ENCODE measurements at regions not wholly inside any gene's neighbourhood (a gene's known extent, or its start where the extent isn't known, plus 50 kb on each side); places are given as distances from the start of the nearest gene placed in this dataset.

DNA sequence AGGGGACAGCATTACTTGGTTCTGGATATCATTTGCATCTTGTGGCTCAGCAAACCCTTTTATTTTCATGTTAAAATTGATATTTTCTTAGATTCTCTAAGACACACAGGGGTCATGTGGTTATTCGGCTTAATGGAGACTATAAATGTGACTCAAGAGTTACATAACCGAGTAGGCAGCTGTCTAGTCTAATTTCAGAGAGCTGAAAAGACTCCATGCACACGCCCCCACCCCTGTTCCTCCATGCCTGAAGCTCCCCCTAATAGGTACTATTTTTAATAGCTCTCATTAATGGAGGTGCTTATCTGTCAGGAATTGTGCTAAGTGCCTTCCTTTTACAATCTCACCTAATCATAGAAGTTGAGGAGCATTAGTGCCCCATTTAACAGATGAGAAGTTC, 189.2 kb upstream of the ARHGAP20 start:
- Histone ChIP-seq H3K4me3 (no peak overlapping the region), H3K4me1 (peaks cover 0 to 4% (median 0%) of the 10 kb centered on the region in 10 experiments; a peak in 1 of 20 replicates), H3K36me3 (no peaks in the 10 kb centered on the region), H3K27ac (no peak overlapping the region), H3K27me3 (peaks cover 0 to 16% (median 0%) of the 10 kb centered on the region in 11 experiments; a peak in 4 of 22 replicates), H3K4me2 (no peak overlapping the region), H4K20me1 (no peaks in the 10 kb centered on the region), H3K9me3 (replicated peaks in 1 of 11) (no peaks in the 10 kb centered on the region), H3K9ac (no peak overlapping the region)
- TF ChIP-seq Cebpa-rat (IDR thresholded peaks at IDR 0.05): no peak

DNA sequence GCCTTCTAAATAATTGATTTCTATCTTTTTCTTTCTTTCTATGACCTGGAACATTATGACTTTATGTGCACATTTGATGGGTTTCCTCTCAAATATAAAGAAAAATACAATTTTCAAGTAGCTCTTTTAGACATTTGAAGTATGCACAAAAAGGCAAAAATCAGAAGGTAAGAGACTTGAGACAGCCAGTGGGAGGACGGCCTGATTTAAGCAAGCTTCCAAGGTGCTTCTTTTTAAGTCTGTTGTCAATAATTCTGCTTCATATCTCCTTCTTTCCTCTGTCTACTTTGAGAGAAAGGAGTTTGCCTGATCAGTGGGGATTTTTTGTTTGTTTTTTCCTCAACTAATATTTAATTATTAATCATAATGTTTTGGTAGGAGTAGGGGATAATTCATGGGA, 188.2 kb upstream of the ARHGAP20 start:
- Histone ChIP-seq H4K20me1 (no peaks in the 10 kb centered on the region), H3K27ac (no peak overlapping the region), H3K9ac (no peak overlapping the region), H3K4me2 (no peak overlapping the region), H3K27me3 (peaks cover 0 to 7% (median 0%) of the 10 kb centered on the region in 11 experiments; a peak in 3 of 22 replicates), H3K4me3 (no peak overlapping the region), H3K36me3 (no peaks in the 10 kb centered on the region), H3K9me3 (replicated peaks in 1 of 11) (no peaks in the 10 kb centered on the region), H3K4me1 (0 out of 20 replicates have a peak, but pooled peaks cover 0 to 10% (median 0%) of the 10 kb centered on the region in 10 experiments)
- TF ChIP-seq Cebpa-rat (IDR thresholded peaks at IDR 0.05): no peak

DNA sequence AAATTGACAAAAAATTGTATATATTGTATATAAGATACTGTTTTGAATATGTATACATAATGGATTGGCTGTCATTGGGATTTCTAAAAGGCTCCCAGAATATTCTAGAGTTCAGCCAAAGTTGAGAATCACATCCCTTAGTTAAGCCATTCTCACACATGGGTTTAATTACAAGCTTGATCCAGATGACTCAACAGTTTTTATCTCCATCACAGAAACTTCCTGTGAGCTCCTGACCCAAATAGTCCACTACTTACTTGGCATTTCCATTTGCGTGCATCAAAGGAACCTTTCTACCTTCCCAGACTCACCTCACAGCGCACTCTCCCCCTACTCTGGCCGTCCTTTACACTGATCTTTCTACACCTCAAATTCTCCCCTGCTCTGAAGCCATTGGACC, 184.8 kb upstream of the ARHGAP20 start:
- no peak for TF ChIP-seq Cebpa-rat (IDR thresholded peaks at IDR 0.05)
- no peaks in the 10 kb centered on the region; a peak in 1 of 22 replicates for H3K27me3 ChIP-seq
- no peak overlapping the region for H3K9ac ChIP-seq
- no peaks in the 10 kb centered on the region for H3K36me3 ChIP-seq
- H3K4me1 ChIP-seq: 0 out of 20 replicates have a peak, but pooled peaks cover 0 to 10% (median 0%) of the 10 kb centered on the region in 10 experiments
- H3K27ac ChIP-seq: no peak overlapping the region
- no peak overlapping the region for H3K4me2 ChIP-seq
- H3K9me3 ChIP-seq (replicated peaks in 1 of 11): no peaks in the 10 kb centered on the region
- no peak overlapping the region for H3K4me3 ChIP-seq
- no peaks in the 10 kb centered on the region for H4K20me1 ChIP-seq

DNA sequence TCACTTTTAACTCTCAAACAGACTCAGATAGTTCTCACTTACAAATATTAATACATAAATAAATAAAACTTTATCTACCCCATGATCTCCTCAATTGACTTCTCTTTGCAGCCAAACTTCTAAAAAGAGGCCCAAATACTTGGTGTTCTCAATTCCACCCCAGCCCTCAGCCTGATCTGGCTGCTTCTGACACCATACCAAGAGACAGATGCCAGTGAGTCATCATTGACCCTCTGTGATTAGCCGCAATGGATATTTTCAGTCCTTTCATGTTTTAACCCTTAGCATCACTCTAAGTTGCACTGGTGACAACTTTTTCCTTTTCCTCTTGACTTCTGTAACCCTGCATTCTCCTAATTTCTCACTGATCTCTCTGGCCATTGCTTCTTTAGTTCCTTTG, 184.1 kb upstream of the ARHGAP20 start:
- H3K36me3 ChIP-seq: no peaks in the 10 kb centered on the region
- H3K4me2 ChIP-seq: peak overlapping the region in 1 of 11 experiments; percentile 8; a peak in 1 of 22 replicates
- H3K27me3 ChIP-seq: no peaks in the 10 kb centered on the region; a peak in 1 of 22 replicates
- H3K27ac ChIP-seq: no peak overlapping the region
- 0 out of 20 replicates have a peak, but pooled peaks cover 0 to 10% (median 0%) of the 10 kb centered on the region in 10 experiments for H3K4me1 ChIP-seq
- no peaks in the 10 kb centered on the region for H3K9me3 ChIP-seq (replicated peaks in 1 of 11)
- TF ChIP-seq Cebpa-rat (IDR thresholded peaks at IDR 0.05): no peak
- no peaks in the 10 kb centered on the region for H4K20me1 ChIP-seq
- no peak overlapping the region for H3K9ac ChIP-seq
- no peak overlapping the region for H3K4me3 ChIP-seq

DNA sequence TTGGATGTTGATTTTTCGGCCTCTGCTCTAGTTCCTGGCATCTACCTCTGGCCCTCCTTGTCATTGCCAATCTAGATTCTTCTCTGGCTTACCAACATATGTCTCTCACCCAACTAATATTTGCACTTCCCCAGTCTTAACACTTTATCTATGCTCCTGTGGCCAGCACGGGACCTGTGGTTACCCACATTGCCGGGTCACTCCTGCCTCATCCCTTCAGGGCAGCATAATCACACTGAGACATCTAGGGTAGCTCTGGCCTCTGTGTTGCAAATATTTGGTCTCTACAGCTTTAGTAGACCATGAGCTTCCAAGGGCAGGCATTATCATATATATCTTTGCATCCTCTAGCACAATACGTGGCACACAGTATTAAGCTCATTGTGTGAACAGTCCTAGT, 182.0 kb upstream of the ARHGAP20 start:
- H3K4me1 ChIP-seq: 0 out of 20 replicates have a peak, but pooled peaks cover 0 to 10% (median 0%) of the 10 kb centered on the region in 10 experiments
- no peaks in the 10 kb centered on the region for H3K27me3 ChIP-seq
- no peak overlapping the region for H3K4me3 ChIP-seq
- no peaks in the 10 kb centered on the region for H4K20me1 ChIP-seq
- no peak overlapping the region for H3K4me2 ChIP-seq
- TF ChIP-seq Cebpa-rat (IDR thresholded peaks at IDR 0.05): no peak
- no peak overlapping the region for H3K9ac ChIP-seq
- H3K36me3 ChIP-seq: no peaks in the 10 kb centered on the region
- H3K9me3 ChIP-seq (replicated peaks in 1 of 11): no peaks in the 10 kb centered on the region
- H3K27ac ChIP-seq: no peak overlapping the region

DNA sequence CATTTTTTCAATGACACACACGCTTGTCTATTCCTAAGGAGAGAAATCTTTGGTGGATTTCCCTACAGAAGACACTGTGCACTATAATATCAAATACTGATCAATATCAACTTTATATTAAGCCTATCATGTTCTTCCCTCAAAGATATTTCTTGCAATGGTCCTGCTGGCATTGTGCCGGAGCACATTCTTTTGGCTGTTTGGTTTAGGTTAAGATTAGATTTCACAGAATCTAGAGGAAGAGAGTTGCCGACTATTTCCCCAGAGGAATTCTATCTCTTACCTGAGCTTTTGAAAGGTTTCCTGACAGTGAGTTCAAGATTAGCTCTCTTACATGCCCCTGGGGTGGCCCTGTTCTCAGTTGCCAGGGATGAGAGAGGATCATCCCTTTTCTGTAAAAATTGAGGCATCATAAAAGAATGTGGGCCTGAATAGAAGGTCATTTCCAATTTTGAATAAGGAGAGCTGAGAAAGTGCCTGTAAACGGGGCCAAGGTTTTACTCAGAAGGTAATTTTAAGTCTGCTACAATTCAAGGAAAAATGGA, 180.6 kb upstream of the ARHGAP20 start:
- Histone ChIP-seq H3K36me3 (no peaks in the 10 kb centered on the region), H3K9ac (no peak overlapping the region), H3K9me3 (replicated peaks in 1 of 11) (no peaks in the 10 kb centered on the region), H3K4me3 (no peak overlapping the region), H3K4me1 (0 out of 20 replicates have a peak, but pooled peaks cover 0 to 10% (median 0%) of the 10 kb centered on the region in 10 experiments), H3K4me2 (no peak overlapping the region), H3K27ac (no peak overlapping the region), H4K20me1 (no peaks in the 10 kb centered on the region), H3K27me3 (no peaks in the 10 kb centered on the region)
- no peak for TF ChIP-seq Cebpa-rat (IDR thresholded peaks at IDR 0.05)

DNA sequence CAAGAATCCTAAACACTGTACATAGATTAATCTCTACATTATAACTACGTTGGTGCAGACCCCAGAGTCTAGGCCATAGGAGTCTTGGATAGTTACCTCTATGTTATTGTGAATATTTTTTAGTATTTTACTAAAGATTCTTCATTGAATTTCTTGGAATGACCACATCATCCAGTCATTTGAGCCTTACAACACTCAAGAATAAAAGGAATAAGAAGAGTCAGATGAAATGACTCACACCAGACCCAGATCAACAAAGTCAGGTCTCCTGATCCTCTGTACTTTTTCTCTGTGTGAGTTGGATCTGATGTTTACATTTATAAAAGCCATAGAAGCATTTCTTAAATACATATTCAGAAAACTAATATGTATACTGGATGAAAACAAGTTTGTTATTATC, 179.2 kb upstream of the ARHGAP20 start:
- H3K9me3 ChIP-seq (replicated peaks in 1 of 11): no peaks in the 10 kb centered on the region
- H3K36me3 ChIP-seq: no peaks in the 10 kb centered on the region
- no peak overlapping the region for H3K4me3 ChIP-seq
- H3K4me2 ChIP-seq: no peak overlapping the region
- TF ChIP-seq Cebpa-rat (IDR thresholded peaks at IDR 0.05): no peak
- no peak overlapping the region for H3K27ac ChIP-seq
- 0 out of 20 replicates have a peak, but pooled peaks cover 0 to 6% (median 0%) of the 10 kb centered on the region in 10 experiments for H3K4me1 ChIP-seq
- H3K9ac ChIP-seq: no peak overlapping the region
- no peaks in the 10 kb centered on the region for H3K27me3 ChIP-seq
- H4K20me1 ChIP-seq: no peaks in the 10 kb centered on the region

DNA sequence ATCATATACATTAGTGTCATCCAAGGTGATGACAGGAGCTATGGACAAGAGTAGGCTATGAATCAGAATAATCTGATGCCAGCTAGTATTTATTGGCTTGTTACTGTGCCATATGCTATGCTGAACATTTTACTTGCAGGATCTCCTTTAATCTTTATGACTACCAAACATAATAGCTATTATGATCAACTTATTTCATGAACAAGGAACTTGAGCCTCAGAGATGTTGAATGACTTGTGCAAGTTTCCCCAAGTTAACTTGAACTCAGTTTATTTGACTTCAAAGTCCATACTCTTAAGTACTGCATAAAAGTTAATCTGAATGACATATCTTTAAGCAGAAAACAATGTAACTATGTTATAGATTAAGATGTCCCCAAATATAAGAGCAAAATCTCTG, 178.8 kb upstream of the ARHGAP20 start:
- no peak overlapping the region for H3K4me2 ChIP-seq
- H3K9me3 ChIP-seq (replicated peaks in 1 of 11): no peaks in the 10 kb centered on the region
- no peaks in the 10 kb centered on the region for H4K20me1 ChIP-seq
- H3K4me1 ChIP-seq: 0 out of 20 replicates have a peak, but pooled peaks cover 0 to 2% (median 0%) of the 10 kb centered on the region in 10 experiments
- no peak overlapping the region for H3K4me3 ChIP-seq
- no peak for TF ChIP-seq Cebpa-rat (IDR thresholded peaks at IDR 0.05)
- no peak overlapping the region for H3K9ac ChIP-seq
- no peaks in the 10 kb centered on the region for H3K36me3 ChIP-seq
- H3K27me3 ChIP-seq: no peaks in the 10 kb centered on the region
- H3K27ac ChIP-seq: no peak overlapping the region

DNA sequence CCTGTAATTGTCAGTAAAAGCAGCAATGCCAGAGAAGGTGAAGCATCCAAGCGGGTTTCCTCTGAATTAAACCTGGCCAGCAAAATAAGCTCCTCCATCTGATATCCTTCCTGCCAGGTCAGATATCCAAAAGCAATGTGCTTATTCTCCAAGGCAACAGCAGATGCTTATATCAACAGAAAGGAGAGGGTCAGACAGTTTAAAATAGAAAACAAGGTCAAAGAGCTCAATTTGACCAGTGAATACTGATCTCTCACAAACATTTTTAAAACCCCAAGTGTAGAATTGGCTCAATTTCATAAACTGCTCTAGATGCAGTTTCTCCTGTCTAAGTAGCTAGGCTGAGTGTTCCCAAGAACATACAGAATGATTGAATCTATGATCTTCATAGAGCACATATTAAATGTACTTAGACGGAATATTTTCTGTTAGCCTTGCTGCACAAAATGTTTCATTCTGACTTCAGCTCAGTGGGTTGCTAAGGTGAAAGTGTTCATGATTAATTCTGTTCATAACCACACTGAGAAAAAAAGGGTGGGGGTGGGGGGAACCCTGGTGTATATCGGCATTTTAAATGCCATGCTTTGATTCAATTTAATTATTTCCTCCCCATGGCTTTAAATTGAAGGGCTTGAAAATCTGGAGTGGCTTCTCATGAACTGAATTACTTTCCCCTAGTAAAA, 174.2 kb upstream of the ARHGAP20 start:
- Histone ChIP-seq H3K27me3 (no peaks in the 10 kb centered on the region), H4K20me1 (no peaks in the 10 kb centered on the region), H3K36me3 (no peaks in the 10 kb centered on the region), H3K4me3 (no peak overlapping the region), H3K9ac (no peak overlapping the region), H3K4me1 (no peaks in the 10 kb centered on the region), H3K4me2 (no peak overlapping the region), H3K27ac (no peak overlapping the region), H3K9me3 (replicated peaks in 1 of 11) (no peaks in the 10 kb centered on the region)
- no peak for TF ChIP-seq Cebpa-rat (IDR thresholded peaks at IDR 0.05)

DNA sequence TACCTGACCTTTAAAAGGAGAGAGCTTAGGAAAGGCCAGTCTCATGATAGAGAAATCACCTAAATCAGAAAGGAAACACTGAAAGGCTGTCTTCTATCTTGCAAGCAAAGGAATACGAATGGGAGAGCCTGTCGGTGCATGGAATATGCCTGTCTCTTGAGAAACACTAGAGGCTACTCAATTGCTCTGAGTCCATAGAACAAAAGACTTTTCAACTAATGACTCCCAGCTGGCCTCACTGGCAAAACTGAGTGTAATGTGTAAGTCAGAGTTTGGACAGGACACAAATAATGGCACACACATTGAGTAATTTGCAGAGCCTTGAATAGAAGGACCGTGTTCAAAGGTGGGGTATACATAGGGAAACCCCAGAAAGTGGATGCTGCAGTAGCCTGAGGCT, 171.0 kb upstream of the ARHGAP20 start:
- no peaks in the 10 kb centered on the region for H3K9me3 ChIP-seq (replicated peaks in 1 of 11)
- no peak overlapping the region for H3K9ac ChIP-seq
- no peaks in the 10 kb centered on the region for H4K20me1 ChIP-seq
- H3K36me3 ChIP-seq: no peaks in the 10 kb centered on the region
- no peaks in the 10 kb centered on the region for H3K4me1 ChIP-seq
- H3K27ac ChIP-seq: no peak overlapping the region
- H3K4me2 ChIP-seq: no peak overlapping the region
- H3K4me3 ChIP-seq: no peak overlapping the region
- no peak for TF ChIP-seq Cebpa-rat (IDR thresholded peaks at IDR 0.05)
- no peaks in the 10 kb centered on the region for H3K27me3 ChIP-seq

All from BLaER1 treated with 17β-estradiol and CSF1 and Interleukin-3, amounts not matched to agents 10 nM and 100 nM (cell line).